HFF-Myc (cell line): ENCODE measurements at regions not wholly inside any gene's neighbourhood (a gene's known extent, or its start where the extent isn't known, plus 50 kb on each side); places are given as distances from the start of the nearest gene placed in this dataset.

Experiments used
- DNase-seq: peaks from one replicate; pipeline ENCODE4 v3.0.0-alpha.2; 2011; ENCODE audit warnings: low read depth; ENCODE audit errors: extremely low read depth
- H3K4me3 ChIP-seq: replicated peaks from 2 replicates; pipeline ENCODE4 v1.5.1; 2011; ENCODE audit warnings: low read depth, mild to moderate bottlenecking, control low read depth, low read length
- TF ChIP-seq, protein P1 (sequence below): IDR thresholded peaks from 2 replicates; pipeline ENCODE4 v1.5.1; 2012; ENCODE audit warnings: mild to moderate bottlenecking, low read depth, low read length, control low read depth; ENCODE audit errors: missing control alignments

- no peak for DNase-seq
- no peak overlapping the region for H3K4me3 ChIP-seq
- TF ChIP-seq, protein P1, sequence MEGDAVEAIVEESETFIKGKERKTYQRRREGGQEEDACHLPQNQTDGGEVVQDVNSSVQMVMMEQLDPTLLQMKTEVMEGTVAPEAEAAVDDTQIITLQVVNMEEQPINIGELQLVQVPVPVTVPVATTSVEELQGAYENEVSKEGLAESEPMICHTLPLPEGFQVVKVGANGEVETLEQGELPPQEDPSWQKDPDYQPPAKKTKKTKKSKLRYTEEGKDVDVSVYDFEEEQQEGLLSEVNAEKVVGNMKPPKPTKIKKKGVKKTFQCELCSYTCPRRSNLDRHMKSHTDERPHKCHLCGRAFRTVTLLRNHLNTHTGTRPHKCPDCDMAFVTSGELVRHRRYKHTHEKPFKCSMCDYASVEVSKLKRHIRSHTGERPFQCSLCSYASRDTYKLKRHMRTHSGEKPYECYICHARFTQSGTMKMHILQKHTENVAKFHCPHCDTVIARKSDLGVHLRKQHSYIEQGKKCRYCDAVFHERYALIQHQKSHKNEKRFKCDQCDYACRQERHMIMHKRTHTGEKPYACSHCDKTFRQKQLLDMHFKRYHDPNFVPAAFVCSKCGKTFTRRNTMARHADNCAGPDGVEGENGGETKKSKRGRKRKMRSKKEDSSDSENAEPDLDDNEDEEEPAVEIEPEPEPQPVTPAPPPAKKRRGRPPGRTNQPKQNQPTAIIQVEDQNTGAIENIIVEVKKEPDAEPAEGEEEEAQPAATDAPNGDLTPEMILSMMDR, result no peak
These were observed 71.1 kb downstream of the TMEM114 start for GRCh38 chr16:8519179-8519578.

GRCh38 chr16:8517280-8517679 lies 73.0 kb downstream of the TMEM114 start:
- no peak for DNase-seq
- no peak overlapping the region for H3K4me3 ChIP-seq
- TF ChIP-seq, protein P1, result no peak

DNA sequence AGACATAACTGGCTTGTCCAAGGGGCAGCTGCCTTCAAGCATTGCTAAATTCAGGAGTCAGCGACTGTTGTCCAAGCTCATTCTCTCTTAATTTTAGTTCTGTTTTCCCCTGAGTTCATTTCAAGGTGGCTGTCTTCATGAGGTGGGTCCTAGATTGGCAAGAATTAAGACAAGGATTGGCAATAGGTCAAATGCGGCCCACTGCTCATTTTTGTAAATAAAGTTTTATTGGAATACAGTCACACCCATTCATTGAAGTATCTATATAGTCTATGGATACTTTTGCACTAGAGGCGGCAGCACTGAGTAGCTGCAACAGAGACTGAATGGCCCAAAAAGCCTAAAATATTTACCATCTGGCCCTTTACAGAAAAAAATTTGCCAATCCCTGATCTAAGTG lies 73.8 kb downstream of the TMEM114 start:
- TF ChIP-seq, protein P1, result no peak
- DNase-seq, result no peak

DNA sequence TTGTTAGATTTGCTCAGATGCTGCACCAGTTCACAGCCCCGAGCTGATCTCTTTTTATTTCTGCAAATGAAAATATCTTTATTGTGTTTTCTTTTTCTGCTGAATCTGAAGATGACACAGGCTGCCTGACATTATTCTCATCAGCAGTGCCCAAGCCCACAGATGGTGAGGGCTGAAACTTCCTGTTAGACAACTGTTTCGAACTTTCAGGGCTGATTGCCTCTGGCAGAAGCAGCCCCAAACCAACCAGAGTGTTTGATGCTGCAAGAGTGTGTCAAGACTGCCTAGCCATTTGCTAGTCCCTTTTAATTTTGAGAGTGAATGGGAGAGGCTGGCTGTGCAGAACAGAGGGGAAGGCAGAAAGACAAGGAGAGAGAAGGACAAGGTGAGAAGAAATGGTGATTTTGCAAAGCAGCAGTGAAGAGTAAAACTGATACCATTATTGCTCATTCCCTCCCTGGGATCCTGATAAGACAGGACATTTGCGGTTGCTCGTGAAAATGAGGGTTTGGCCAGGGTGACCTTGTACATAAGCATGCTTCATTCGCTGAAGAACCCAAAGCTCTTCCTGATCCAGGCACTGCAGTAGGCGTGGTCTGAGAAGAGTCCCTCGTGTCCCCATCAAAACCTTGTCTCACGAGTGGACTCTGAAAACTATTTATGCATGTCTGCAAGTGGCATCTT lies 77.2 kb downstream of the TMEM114 start:
- no peak overlapping the region for H3K4me3 ChIP-seq
- no peak for DNase-seq
- TF ChIP-seq, protein P1, result no peak

More for the DNA sequence above, 73.8 kb downstream of the TMEM114 start:
- no peak overlapping the region for H3K4me3 ChIP-seq

GRCh38 chr16:8511464-8511863 lies 78.8 kb downstream of the TMEM114 start:
- H3K4me3 ChIP-seq, result no peak overlapping the region
- no peak for DNase-seq
- TF ChIP-seq, protein P1, result no peak

DNA sequence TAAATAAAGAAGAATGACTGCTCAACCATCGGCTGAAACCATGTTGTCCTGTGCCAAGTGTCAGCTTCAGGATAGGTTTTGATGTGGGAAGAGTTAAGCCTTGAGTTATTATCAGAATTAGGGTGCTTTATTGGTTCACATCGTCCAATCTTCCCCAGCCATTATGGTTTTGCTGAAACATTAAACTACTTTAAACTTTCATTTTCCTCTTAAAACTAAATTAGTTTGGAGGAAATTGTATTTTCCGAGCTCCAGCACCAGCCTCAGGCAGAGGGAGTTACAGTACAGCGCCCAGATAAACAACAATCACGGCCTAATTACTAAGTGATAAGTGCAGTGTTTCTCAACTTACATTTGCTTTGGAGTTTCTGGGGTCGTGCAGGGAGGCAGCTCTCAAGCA lies 80.2 kb downstream of the TMEM114 start:
- no peak overlapping the region for H3K4me3 ChIP-seq
- TF ChIP-seq, protein P1, result no peak
- DNase-seq, result no peak

DNA sequence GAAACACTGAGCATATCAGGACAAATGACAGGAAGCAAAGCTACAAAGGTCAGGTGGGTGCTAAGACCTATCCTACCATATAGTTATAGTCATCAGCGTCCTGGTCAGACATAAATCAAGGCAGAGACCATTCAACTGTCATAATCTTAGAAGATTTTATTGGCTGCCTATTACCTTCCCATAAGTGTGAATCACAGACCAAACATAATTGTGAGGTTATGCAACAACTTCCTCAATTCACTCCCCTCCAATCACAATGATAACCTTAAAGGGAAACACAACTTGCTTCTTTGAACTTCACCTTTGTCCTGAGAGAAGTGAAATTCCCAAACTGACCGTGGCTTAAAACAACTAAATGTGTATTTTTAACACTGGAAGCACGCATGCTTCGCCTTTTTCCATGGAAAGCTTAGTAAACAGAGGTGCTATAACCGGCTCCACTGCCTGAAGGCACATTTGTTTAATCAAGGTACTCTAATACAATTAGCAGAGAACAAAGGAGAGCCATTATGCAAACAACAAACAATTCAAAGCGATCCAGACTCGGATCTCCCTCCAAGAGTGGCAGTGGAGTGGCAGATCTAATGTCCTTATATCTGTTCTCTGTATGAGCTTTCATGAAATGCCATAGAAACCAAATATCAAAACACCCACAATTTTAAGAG lies 84.9 kb downstream of the TMEM114 start:
- no peak for DNase-seq
- TF ChIP-seq, protein P1, result no peak

More for the DNA sequence above, 84.9 kb downstream of the TMEM114 start:
- no peak overlapping the region for H3K4me3 ChIP-seq
